Astrocyte of the cerebellum (primary cell): ENCODE measurements at regions not wholly inside any gene's neighbourhood (a gene's known extent, or its start where the extent isn't known, plus 50 kb on each side); places are given as distances from the start of the nearest gene placed in this dataset.

Experiments used
- DNase-seq: peaks from one replicate; pipeline ENCODE4 v3.0.0-alpha.2; 2011; ENCODE audit warnings: low read depth
- H3K4me3 ChIP-seq: 2 replicates; pipeline ENCODE4 v1.5.1; 2011; ENCODE audit warnings: mild to moderate bottlenecking, low read depth, low read length, moderate library complexity
- in situ Hi-C: cut with HindIII; loops from 2 replicates; pipeline ENCODE4 v1.10.0; 2017; ENCODE audit warnings: low sequenced_read_pairs
- TF ChIP-seq, protein P1 (sequence below): IDR thresholded peaks from 2 replicates; pipeline ENCODE4 v1.5.1; 2012; ENCODE audit warnings: low read length, low read depth, moderate library complexity, mild to moderate bottlenecking; ENCODE audit errors: missing control alignments

DNA sequence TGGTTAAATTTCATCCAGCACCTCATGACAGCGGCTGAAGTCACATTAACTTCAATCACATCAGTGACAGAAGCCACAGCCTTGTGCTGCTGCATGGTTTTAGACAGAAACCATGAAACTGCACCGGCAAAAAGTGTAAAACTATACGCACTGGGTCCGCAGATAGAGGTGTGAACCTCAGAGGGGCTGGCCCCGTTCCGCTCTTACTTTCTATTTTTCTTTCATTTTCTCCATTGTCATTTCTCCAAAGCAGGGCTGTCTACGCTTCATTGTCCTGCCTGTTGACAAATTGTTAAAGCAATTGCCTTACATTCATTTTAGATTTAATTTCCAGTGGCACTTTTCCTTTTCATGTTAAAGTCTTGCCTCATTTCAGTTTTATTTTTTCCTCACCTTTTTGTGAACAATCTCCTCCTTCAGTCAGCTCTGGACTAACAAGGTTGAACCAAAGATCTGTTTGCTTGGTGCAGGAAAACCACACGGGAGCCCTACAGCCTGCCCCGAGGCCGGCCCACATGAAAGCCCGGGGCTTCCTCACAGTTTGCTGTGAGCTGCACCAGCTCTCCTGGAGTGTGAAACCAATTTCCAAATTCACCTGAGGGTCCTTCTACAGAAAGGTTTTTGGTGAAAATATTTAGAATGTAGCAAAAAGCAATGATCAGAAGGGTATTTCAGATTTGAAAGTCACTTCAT lies 63.7 kb downstream of the PRR18 start:
- no peak overlapping the region for H3K4me3 ChIP-seq
- DNase-seq: no peak
- in situ Hi-C loops: no loop called here
- TF ChIP-seq, protein P1, sequence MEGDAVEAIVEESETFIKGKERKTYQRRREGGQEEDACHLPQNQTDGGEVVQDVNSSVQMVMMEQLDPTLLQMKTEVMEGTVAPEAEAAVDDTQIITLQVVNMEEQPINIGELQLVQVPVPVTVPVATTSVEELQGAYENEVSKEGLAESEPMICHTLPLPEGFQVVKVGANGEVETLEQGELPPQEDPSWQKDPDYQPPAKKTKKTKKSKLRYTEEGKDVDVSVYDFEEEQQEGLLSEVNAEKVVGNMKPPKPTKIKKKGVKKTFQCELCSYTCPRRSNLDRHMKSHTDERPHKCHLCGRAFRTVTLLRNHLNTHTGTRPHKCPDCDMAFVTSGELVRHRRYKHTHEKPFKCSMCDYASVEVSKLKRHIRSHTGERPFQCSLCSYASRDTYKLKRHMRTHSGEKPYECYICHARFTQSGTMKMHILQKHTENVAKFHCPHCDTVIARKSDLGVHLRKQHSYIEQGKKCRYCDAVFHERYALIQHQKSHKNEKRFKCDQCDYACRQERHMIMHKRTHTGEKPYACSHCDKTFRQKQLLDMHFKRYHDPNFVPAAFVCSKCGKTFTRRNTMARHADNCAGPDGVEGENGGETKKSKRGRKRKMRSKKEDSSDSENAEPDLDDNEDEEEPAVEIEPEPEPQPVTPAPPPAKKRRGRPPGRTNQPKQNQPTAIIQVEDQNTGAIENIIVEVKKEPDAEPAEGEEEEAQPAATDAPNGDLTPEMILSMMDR: no peak

DNA sequence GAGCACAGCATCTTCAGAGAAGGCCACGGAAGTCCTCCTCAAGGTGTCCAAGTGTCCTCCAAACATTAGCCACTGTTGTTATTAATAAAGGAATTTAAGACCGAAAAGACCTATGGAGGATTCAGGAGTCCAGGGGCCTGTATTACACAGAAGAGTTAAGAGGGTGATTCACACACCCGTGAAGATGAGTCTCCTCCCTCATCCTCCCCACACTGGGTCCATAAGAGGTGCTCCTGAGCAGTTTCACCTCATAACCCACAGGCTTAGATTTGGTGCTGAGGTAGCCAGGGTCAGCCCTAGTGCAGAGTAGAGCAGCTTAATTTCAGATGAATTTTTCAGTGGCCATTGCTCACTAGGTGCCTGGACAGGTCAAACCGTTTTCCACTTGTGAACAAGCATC lies 65.3 kb downstream of the PRR18 start:
- in situ Hi-C loops: no loop called here
- DNase-seq: no peak
- H3K4me3 ChIP-seq: no peak overlapping the region
- TF ChIP-seq, protein P1: no peak

DNA sequence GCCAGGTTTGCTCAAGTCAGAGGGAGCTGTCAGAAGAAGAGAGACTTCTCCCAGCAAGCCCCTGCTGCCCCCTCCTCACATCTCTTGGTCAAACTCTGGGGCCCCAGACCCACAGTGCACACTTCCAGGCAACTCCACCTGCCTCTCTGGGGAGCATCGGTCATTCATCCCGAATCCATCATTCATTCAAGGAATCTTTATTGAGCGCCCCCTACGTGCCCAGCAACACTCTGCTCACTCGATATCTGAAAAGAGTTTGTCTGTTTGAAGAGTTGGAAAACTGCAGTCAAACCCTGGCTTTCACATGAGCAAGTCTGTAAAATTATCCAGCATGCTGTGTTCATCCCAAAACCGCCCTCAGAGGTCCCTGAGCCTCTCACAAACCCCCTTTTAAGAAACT lies 66.2 kb downstream of the PRR18 start:
- H3K4me3 ChIP-seq: no peak overlapping the region
- TF ChIP-seq, protein P1: no peak
- no peak for DNase-seq
- in situ Hi-C loops: no loop called here

DNA sequence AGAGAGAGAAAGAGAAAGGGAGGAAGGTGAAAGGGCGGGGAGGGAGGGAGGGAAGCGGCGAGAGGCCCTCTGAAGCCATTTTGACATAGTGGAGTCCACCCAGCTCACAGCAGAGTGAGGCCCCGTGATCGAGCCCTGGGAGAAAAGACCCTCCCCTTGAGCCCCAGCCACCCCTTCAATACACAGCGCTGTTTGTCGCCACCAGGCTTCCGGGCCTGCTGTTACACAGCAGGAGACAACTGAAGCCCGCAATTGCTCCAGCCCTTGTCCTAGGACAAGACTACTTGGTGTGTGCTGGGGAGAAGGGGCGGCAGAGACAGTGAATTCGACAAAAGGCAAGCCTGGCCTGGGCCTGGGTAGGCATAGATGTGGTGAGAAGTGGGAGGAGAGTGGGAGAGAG lies 67.3 kb downstream of the PRR18 start:
- no peak overlapping the region for H3K4me3 ChIP-seq
- in situ Hi-C loops: no loop called here
- no peak for DNase-seq
- TF ChIP-seq, protein P1: no peak

DNA sequence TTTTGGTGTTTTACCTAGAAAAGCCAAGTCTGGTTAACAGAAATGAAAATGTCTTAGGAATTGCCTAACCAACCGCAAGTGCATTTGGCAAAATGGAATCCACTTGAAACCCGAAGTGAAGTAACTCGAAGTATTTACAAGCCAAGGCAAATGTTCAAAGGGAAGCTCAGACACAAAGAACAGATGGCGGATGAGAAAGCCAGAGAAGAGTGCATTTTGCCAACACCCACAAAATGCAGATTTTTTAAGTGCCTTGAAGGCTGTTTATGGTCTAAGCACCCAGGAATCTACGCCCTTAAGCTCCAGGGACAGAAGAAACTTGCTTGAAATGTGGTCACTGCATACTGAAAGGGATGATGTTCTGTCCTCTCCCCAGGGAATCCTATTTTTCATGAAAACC lies 70.0 kb upstream of the TBXT start:
- TF ChIP-seq, protein P1: no peak
- no peak overlapping the region for H3K4me3 ChIP-seq
- no peak for DNase-seq
- in situ Hi-C loops: no loop called here

DNA sequence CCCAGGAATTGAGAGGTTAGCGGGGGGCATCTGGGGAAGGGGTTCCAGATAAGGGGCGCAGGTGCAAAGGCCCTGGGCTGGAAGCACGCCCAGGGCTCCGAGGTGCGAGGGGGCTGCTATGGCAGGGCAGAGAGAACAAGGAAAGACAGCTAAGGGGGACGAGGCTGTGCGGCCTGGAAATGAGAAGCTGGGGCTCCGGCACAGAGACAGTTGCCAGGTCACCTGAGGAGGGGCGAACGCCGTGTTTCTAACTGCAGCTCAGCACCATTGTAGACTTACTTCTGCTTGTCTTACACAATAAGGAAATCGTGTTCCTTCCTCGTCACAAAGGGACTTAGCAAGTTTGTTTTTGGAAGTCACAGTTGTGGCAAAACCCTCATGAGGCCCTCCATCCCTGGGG lies 68.9 kb upstream of the TBXT start:
- no peak overlapping the region for H3K4me3 ChIP-seq
- in situ Hi-C loops: no loop called here
- TF ChIP-seq, protein P1: no peak
- DNase-seq: no peak
